Inflammatory macrophage (primary cell): ENCODE measurements at regions not wholly inside any gene's neighbourhood (a gene's known extent, or its start where the extent isn't known, plus 50 kb on each side); places are given as distances from the start of the nearest gene placed in this dataset.

ENCODE experiments used
- DNase-seq, 2 donors: peaks; one replicate each; pipeline ENCODE4 v3.0.0-alpha.2; 2020 to 2022

GRCh38 chr13:111503376-111503775 is 182.9 kb downstream of the TEX29 start:
- DNase-seq: no peak

- no peak for DNase-seq
Observed at GRCh38 chr13:111503905-111504695, 183.7 kb downstream of the TEX29 start.

GRCh38 chr13:111505175-111505777 is 184.8 kb downstream of the TEX29 start:
- DNase-seq: no peak

GRCh38 chr13:111506125-111506524 is 185.7 kb downstream of the TEX29 start:
- no peak for DNase-seq

- DNase-seq: no peak
Observed at GRCh38 chr13:111506621-111507020, 186.2 kb downstream of the TEX29 start.

- no peak for DNase-seq
Observed at GRCh38 chr13:111508164-111508870, 187.9 kb downstream of the TEX29 start.

GRCh38 chr13:111508902-111509509 is 188.6 kb downstream of the TEX29 start:
- DNase-seq: no peak

GRCh38 chr13:111510502-111511218 is 190.2 kb downstream of the TEX29 start:
- no peak for DNase-seq

- DNase-seq: no peak
Observed at GRCh38 chr13:111511219-111511732, 190.8 kb downstream of the TEX29 start.

GRCh38 chr13:111511805-111512504 is 191.5 kb downstream of the TEX29 start:
- DNase-seq: no peak

- no peak for DNase-seq
Observed at GRCh38 chr13:111512707-111513106, 192.3 kb downstream of the TEX29 start.

GRCh38 chr13:111513766-111514609 is 193.5 kb downstream of the TEX29 start:
- DNase-seq: no peak

GRCh38 chr13:111514610-111515306 is 194.3 kb downstream of the TEX29 start:
- no peak for DNase-seq

GRCh38 chr13:111515307-111515617 is 194.8 kb downstream of the TEX29 start:
- no peak for DNase-seq

- DNase-seq: no peak
Observed at GRCh38 chr13:111515635-111516034, 195.2 kb downstream of the TEX29 start.

GRCh38 chr13:111516712-111517640 is 196.5 kb downstream of the TEX29 start:
- no peak for DNase-seq

GRCh38 chr13:111517641-111518010 is 197.2 kb downstream of the TEX29 start:
- DNase-seq: no peak

- DNase-seq: no peak
Observed at GRCh38 chr13:111518161-111518792, 197.8 kb downstream of the TEX29 start.

GRCh38 chr13:111519041-111519440 is 198.6 kb downstream of the TEX29 start:
- no peak for DNase-seq
